ENCODE measurements at regions not wholly inside any gene's neighbourhood (a gene's known extent, or its start where the extent isn't known, plus 50 kb on each side); places are given as distances from the start of the nearest gene placed in this dataset.
"Not testable (repeated sequence)": the region's sequence is repeated elsewhere in the genome, so short reads cannot be mapped to it uniquely, and the experiment has no call there.

DNA sequence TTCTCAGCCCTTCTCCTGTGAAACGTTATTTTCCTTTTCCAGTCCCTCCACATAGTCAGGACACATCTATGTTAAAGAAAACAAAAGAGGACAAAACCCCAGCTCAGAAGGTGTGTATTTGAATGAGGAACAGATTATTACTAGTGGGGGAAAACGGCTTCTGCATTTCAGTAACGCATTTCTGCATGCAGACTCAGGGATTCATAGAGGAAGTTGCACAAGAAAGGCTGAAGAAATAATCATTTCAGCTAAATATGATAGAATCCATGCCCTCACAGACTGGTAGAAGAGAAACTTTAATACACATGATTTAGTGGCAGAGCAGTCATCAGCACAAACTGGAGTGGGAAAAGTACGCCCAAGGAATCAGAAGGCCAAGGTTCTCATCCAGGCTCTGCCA is 270.8 kb upstream of the FGF13 start:
- no peak overlapping the region for H3K27ac Mint-ChIP-seq
- H3K9me3 Mint-ChIP-seq, result peaks cover 0 to 2% of the 10 kb centered on the region in 2 donors
- no peaks in the 10 kb centered on the region for H3K4me1 Mint-ChIP-seq
- no peaks in the 10 kb centered on the region for H3K27me3 Mint-ChIP-seq
- no peaks in the 10 kb centered on the region for H3K36me3 Mint-ChIP-seq
- H3K4me3 Mint-ChIP-seq, result no peak overlapping the region
- DNase-seq (no peak), ATAC-seq (replicated peaks) (no peak)

DNA sequence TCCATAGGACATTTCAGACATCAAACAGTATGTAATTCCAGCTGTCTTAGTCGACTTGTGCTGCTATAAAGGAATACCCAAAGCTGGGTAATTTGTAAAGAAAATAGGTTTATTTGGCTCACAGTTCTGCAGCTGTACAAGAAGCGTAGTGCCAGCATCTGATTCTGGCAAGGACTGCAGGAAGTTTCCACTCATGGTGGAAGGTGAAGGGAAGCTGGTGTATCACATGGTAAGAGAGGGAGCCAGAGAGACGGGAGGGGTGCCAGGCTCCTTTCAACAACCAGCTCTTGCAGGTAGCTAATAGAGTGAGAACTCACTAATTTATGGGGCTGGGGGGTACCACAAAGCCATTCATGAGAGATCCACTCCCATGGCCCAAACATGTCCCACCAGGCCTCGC is 253.0 kb upstream of the FGF13 start:
- DNase-seq, result no peak
- no peaks in the 10 kb centered on the region for H3K27me3 Mint-ChIP-seq
- ATAC-seq (replicated peaks), result no peak
- H3K4me1 Mint-ChIP-seq, result no peaks in the 10 kb centered on the region
- peaks cover 0 to 3% of the 10 kb centered on the region in 2 donors for H3K9me3 Mint-ChIP-seq
- no peak overlapping the region for H3K4me3 Mint-ChIP-seq
- no peak overlapping the region for H3K27ac Mint-ChIP-seq
- H3K36me3 Mint-ChIP-seq, result no peaks in the 10 kb centered on the region

DNA sequence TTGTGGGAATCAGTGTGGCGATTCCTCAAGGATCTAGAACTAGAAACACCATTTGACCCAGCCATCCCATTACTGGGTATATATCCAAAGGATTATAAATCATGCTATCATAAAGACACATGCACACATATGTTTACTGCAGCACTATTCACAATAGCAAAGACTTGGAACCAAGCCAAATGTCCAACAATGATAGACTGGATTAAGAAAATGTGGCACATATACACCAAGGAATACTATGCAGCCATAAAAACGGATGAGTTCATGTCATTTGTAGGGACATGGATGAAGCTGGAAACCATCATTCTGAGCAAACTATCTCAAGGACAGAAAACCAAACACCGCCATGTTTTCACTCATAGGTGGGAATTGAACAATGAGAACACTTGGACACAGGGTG is 250.9 kb upstream of the FGF13 start:
- H3K27ac Mint-ChIP-seq, H3K9me3 Mint-ChIP-seq, H3K4me3 Mint-ChIP-seq: not testable (repeated sequence)

DNA sequence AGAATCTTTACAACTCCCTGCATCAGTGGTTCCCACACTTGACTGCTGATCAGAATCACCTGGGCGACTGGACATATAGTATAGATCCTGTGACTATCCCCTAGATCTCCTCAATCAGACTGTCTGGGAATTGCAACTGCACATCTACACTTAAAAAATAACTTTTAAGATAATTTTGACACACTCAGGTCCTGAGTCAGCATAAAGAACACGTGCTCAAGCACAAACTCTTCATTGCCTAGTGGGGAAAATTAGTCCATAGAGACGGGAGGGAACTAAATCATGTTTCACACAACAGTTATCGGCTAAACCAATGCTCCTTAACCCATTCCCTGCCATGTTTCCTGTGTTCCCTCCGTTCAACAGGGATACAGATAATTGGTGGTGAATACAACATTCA is 243.5 kb upstream of the FGF13 start:
- ATAC-seq (replicated peaks) (no peak), DNase-seq (no peak)
- Mint-ChIP-seq H3K4me1 (no peaks in the 10 kb centered on the region), H3K9me3 (peaks cover 0 to 3% of the 10 kb centered on the region in 2 donors), H3K36me3 (no peaks in the 10 kb centered on the region), H3K27ac (no peak overlapping the region), H3K27me3 (no peaks in the 10 kb centered on the region), H3K4me3 (no peak overlapping the region)

More for the DNA sequence above, 250.9 kb upstream of the FGF13 start:
- not testable (repeated sequence) for ATAC-seq (replicated peaks); DNase-seq; H3K27me3 Mint-ChIP-seq; H3K4me1 Mint-ChIP-seq; H3K36me3 Mint-ChIP-seq

- ATAC-seq (replicated peaks) (no peak), DNase-seq (no peak)
- Mint-ChIP-seq H3K27ac (no peak overlapping the region), H3K4me3 (no peak overlapping the region), H3K4me1 (no peaks in the 10 kb centered on the region), H3K36me3 (no peaks in the 10 kb centered on the region), H3K27me3 (no peaks in the 10 kb centered on the region), H3K9me3 (no peaks in the 10 kb centered on the region)
Measured at GRCh38 chrX:138946926-138947325, 235.4 kb upstream of the FGF13 start.

DNA sequence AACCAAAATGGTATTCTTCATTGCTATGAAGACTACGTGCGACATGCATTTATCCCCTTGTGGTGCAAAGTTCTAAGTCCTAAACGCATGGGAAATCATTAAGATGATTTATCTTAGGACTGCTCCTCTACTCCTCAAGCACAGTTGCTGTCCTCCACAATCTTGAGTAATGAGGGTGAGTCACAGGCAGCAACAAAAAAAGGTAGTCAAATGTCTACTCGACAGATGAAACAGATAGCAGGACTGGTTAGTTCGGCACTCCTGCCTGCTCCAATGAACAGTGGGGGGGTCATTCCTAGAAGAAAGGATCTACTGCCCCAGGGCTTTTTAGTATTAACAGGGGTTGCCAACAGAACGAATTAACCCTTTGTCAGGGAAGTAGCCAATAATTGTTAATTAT is 233.7 kb upstream of the FGF13 start:
- no peak overlapping the region for H3K4me3 Mint-ChIP-seq
- H3K27me3 Mint-ChIP-seq, result no peaks in the 10 kb centered on the region
- H3K36me3 Mint-ChIP-seq, result no peaks in the 10 kb centered on the region
- H3K9me3 Mint-ChIP-seq, result no peaks in the 10 kb centered on the region
- no peaks in the 10 kb centered on the region for H3K4me1 Mint-ChIP-seq
- no peak overlapping the region for H3K27ac Mint-ChIP-seq
- no peak for ATAC-seq (replicated peaks)
- no peak for DNase-seq

DNA sequence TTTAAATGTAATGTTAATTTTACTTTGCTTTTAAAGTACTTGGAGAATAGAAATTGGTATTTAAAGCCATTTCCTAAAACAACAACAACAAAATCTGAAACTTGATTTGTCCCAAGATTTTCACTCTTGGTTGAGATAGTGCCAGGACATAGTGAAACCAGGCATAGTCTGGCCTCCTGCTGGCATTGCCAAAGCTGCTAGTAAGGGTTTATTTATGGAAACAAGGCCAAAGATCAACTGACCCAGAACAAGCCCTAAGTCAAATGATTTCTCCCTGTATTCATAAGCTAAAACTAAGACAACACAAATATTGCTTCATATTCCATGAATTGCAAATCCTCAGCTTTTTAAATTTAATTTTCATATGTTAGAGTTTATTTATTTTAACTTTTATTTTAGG is 227.5 kb upstream of the FGF13 start:
- no peak for ATAC-seq (replicated peaks)
- H3K27ac Mint-ChIP-seq, result no peak overlapping the region
- H3K36me3 Mint-ChIP-seq, result no peaks in the 10 kb centered on the region
- H3K9me3 Mint-ChIP-seq, result no peaks in the 10 kb centered on the region
- H3K4me1 Mint-ChIP-seq, result no peaks in the 10 kb centered on the region
- no peaks in the 10 kb centered on the region for H3K27me3 Mint-ChIP-seq
- no peak for DNase-seq
- H3K4me3 Mint-ChIP-seq, result no peak overlapping the region

DNA sequence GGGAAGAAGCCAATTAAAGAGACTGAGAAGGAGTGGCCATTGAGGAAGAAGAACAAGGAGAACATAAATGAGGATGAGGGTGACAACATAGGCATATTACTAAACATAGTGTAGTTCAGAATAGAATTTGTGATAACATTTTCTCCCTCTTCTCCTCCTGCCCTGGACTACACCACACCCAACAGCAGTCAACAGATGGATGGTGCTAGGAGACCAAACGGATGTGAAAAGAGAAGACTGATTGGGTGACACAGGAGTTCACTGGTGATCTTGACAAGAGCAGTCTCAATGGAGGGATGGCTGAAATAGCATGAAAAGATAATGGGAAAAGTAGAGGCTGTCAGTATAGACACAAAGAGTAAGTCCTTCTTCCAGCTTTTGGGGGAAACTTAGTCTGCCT is 226.5 kb upstream of the FGF13 start:
- Mint-ChIP-seq H3K4me1 (no peaks in the 10 kb centered on the region), H3K36me3 (no peaks in the 10 kb centered on the region), H3K27ac (no peak overlapping the region), H3K4me3 (no peak overlapping the region), H3K9me3 (no peaks in the 10 kb centered on the region), H3K27me3 (no peaks in the 10 kb centered on the region)
- no peak for ATAC-seq (replicated peaks)
- no peak for DNase-seq

DNA sequence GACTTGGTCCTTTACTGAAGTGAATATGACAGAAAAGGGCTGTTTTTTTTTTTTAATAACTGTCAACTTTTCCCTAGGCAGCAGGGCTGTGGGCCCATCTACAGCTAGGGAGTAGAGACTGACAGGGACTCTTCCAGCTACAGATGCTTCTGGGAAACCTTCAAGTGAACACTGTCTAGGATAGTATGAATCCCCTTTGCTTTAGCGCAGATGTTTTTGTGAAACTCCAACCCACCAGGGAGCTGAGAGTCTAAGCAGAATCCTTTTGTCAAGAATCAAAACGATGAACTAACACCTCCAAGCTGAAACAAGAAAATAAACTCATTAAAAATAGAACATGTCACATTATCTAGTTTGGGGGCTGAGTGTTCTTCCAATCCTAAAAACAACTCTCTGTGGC is 219.7 kb upstream of the FGF13 start:
- no peaks in the 10 kb centered on the region for H3K36me3 Mint-ChIP-seq
- peaks cover 0 to 3% of the 10 kb centered on the region in 2 donors for H3K9me3 Mint-ChIP-seq
- no peaks in the 10 kb centered on the region for H3K4me1 Mint-ChIP-seq
- no peak overlapping the region for H3K4me3 Mint-ChIP-seq
- H3K27ac Mint-ChIP-seq, result no peak overlapping the region
- DNase-seq (no peak), ATAC-seq (replicated peaks) (no peak)
- no peaks in the 10 kb centered on the region for H3K27me3 Mint-ChIP-seq

DNA sequence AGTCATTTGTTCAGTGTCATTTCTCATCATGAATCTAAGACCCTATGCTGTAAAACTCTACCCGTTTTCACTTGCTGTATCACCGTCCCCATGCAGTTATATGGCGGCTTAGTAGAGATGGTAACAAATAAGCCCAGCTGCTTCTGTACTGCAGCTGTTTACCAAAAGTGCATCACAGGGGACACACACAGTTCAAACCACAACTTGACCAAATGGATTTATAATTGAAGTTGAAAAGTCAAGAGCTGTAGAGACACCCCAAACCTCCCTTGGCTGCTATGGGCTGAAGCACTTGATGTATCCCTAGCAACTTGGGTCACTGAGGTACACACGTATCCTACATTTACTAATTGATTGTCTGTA is 219.0 kb upstream of the FGF13 start:
- H3K27ac Mint-ChIP-seq, result no peak overlapping the region
- no peak for ATAC-seq (replicated peaks)
- H3K36me3 Mint-ChIP-seq, result no peaks in the 10 kb centered on the region
- peaks cover 0 to 3% of the 10 kb centered on the region in 2 donors for H3K9me3 Mint-ChIP-seq
- no peaks in the 10 kb centered on the region for H3K4me1 Mint-ChIP-seq
- no peak overlapping the region for H3K4me3 Mint-ChIP-seq
- DNase-seq, result no peak
- H3K27me3 Mint-ChIP-seq, result no peaks in the 10 kb centered on the region

DNA sequence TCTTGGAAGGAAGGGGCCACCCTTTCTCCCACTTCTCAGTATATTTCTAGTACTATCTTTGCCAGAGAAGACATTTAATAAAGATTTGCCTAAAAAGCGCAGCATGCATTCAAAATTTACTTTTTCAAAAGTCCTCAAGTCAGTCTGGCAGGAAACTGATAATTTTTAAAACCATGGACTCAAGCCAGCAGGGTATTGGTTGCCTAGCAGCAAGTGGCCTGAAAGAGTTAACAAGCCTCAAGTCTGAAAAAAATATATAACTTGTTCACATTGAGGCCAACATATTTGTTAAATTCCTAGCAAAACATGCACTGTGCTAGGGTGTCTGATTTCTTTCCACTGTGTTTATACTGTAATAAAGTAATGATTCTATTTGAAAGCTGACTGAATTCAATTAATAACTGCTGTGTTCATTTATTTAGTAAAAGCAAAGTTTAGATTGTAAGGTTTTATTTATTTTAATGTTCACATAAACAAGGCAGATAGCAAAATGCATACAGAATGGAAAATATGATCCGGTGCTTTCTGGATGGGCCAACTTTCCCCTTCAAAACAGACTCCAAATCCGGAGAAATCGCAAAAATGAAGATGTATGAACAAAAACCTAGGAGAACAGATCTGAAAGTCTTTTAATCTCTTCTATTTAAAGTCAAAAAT is 218.5 kb upstream of the FGF13 start:
- Mint-ChIP-seq H3K27me3 (no peaks in the 10 kb centered on the region), H3K27ac (no peak overlapping the region), H3K4me3 (no peak overlapping the region), H3K36me3 (no peaks in the 10 kb centered on the region), H3K4me1 (no peaks in the 10 kb centered on the region), H3K9me3 (peaks cover 0 to 3% of the 10 kb centered on the region in 2 donors)
- DNase-seq (no peak), ATAC-seq (replicated peaks) (no peak)

- peaks cover 0 to 3% of the 10 kb centered on the region in 2 donors for H3K9me3 Mint-ChIP-seq
- no peak for ATAC-seq (replicated peaks)
- H3K27ac Mint-ChIP-seq, result no peak overlapping the region
- no peaks in the 10 kb centered on the region for H3K36me3 Mint-ChIP-seq
- DNase-seq, result no peak
- H3K4me3 Mint-ChIP-seq, result no peak overlapping the region
- no peaks in the 10 kb centered on the region for H3K4me1 Mint-ChIP-seq
- H3K27me3 Mint-ChIP-seq, result no peaks in the 10 kb centered on the region
Measured at GRCh38 chrX:138928737-138929459, 217.4 kb upstream of the FGF13 start.

- DNase-seq (no peak), ATAC-seq (replicated peaks) (no peak)
- H3K27me3 Mint-ChIP-seq, result no peaks in the 10 kb centered on the region
- peaks cover 0 to 3% of the 10 kb centered on the region in 2 donors for H3K9me3 Mint-ChIP-seq
- H3K4me1 Mint-ChIP-seq, result no peaks in the 10 kb centered on the region
- H3K4me3 Mint-ChIP-seq, result no peak overlapping the region
- no peaks in the 10 kb centered on the region for H3K36me3 Mint-ChIP-seq
- H3K27ac Mint-ChIP-seq, result no peak overlapping the region
Measured at GRCh38 chrX:138925330-138925729, 213.8 kb upstream of the FGF13 start.

- H3K4me1 Mint-ChIP-seq, result no peaks in the 10 kb centered on the region
- H3K27me3 Mint-ChIP-seq, result no peaks in the 10 kb centered on the region
- no peak overlapping the region for H3K4me3 Mint-ChIP-seq
Measured at GRCh38 chrX:138923805-138924204, 212.3 kb upstream of the FGF13 start.

DNA sequence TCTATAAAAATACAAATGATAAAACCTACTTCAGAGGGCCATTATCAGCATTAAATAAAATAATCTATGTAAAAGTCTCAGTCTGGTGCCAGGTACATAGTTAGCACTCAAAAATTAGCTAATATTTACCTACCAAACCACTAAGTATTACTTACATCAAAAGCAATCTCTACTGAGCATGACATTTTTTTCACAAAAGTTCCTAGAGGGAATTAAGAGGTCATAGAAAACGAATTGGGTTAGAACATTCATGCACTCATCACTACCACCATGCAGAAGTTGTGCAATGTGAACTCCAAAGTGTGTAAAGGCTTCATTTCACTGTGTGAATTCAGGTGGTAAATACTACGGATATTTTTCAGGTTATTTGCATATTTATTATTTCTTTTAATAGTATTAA is 209.5 kb upstream of the FGF13 start:
- H3K4me1 Mint-ChIP-seq, result no peaks in the 10 kb centered on the region
- H3K27me3 Mint-ChIP-seq, result no peaks in the 10 kb centered on the region
- DNase-seq (no peak), ATAC-seq (replicated peaks) (no peak)
- no peak overlapping the region for H3K4me3 Mint-ChIP-seq
- no peaks in the 10 kb centered on the region for H3K9me3 Mint-ChIP-seq
- H3K27ac Mint-ChIP-seq, result no peak overlapping the region
- no peaks in the 10 kb centered on the region for H3K36me3 Mint-ChIP-seq

More at GRCh38 chrX:138923805-138924204, 212.3 kb upstream of the FGF13 start:
- peaks cover 0 to 3% of the 10 kb centered on the region in 2 donors for H3K9me3 Mint-ChIP-seq
- DNase-seq (no peak), ATAC-seq (replicated peaks) (no peak)
- no peaks in the 10 kb centered on the region for H3K36me3 Mint-ChIP-seq
- H3K27ac Mint-ChIP-seq, result no peak overlapping the region
